K562 (cell line): ENCODE measurements at regions not wholly inside any gene's neighbourhood (a gene's known extent, or its start where the extent isn't known, plus 50 kb on each side); places are given as distances from the start of the nearest gene placed in this dataset.

Source experiments
- ATAC-seq: fragments of 200-7000 bp; cut with Tn5 transposase; 3 replicates; pipeline ENCODE4 v1.9.1; 2020; ENCODE audit warnings: moderate library complexity
- BruUV-seq: library from RNA; stranded (reverse); fragments of 400-500 nt; replicated peaks from 2 replicates; lab custom pipeline; 2021; lab: Mats Ljungman, UMichigan
- CTCF ChIA-PET: fragments of 300-600 bp; formaldehyde crosslinking; extraction: SDS; loops from one replicate; lab custom pipeline; 2021; ENCODE audit warnings: low intra/inter-chr PET ratio; lab: Yijun Ruan, JAX
- POLR2A ChIA-PET: fragments of 300-600, 350-650 bp; sonication (Branson Sonifier 250); formaldehyde crosslinking; extraction: SDS; loops from one replicate; lab custom pipeline; 2021; ENCODE audit warnings: antibody characterized with exemption, inconsistent platforms; lab: Yijun Ruan, JAX
- DNase-seq, 4 experiments: peaks; one replicate each; pipeline versions ENCODE4 v3.0.0 to v3.0.0-alpha.2; 2011 to 2018; ENCODE audit warnings: low spot score in 3 of 4, mixed read lengths in 3 of 4; ENCODE audit errors: extremely low read depth in 1 of 4
- FAIRE-seq: peaks from 2 replicates; lab custom pipeline; 2011; peaks lifted over from hg19 to GRCh38; lab: Jason Lieb, UNC
- H2AFZ ChIP-seq: 2 replicates; pipeline ENCODE4 v1.6.0; 2011; ENCODE audit warnings: low read depth, low read length, control low read depth, inconsistent platforms
- H3K27ac ChIP-seq: fragments of 200-600 bp; 3 replicates; pipeline ENCODE4 v1.8.0; 2011; ENCODE audit warnings: low read depth, mild to moderate bottlenecking, control low read depth, inconsistent platforms, low read length, moderate library complexity, mixed read lengths; ENCODE audit errors: extremely low read depth
- H3K27me3 ChIP-seq, 2 experiments: fragments of 300-600 bp in 1 of 2; 2 replicates in 1 of 2; 3 replicates in 1 of 2; pipeline versions ENCODE4 v1.6.0 to v1.8.0; 2011; ENCODE audit warnings: inconsistent platforms in 2 of 2, low read length in 2 of 2, mild to moderate bottlenecking in 1 of 2, mixed read lengths in 1 of 2, moderate library complexity in 1 of 2; ENCODE audit not compliant: control insufficient read depth in 2 of 2, insufficient read depth in 2 of 2
- H3K36me3 ChIP-seq: fragments of 300-600 bp; 3 replicates; pipeline ENCODE4 v1.8.0; 2011; ENCODE audit warnings: mild to moderate bottlenecking, low read length, inconsistent platforms; ENCODE audit not compliant: control insufficient read depth, insufficient read depth
- H3K4me1 ChIP-seq, 2 experiments: fragments of 200-600 bp in 1 of 2; replicated peaks in 1 of 2; 2 replicates in 1 of 2; 3 replicates in 1 of 2; pipeline versions ENCODE4 v1.5.1 to v1.8.0; 2011; ENCODE audit warnings: inconsistent platforms in 2 of 2, low read length in 2 of 2, mild to moderate bottlenecking in 1 of 2, mixed read lengths in 1 of 2, moderate library complexity in 1 of 2; ENCODE audit not compliant: control insufficient read depth in 2 of 2, insufficient read depth in 2 of 2
- H3K4me2 ChIP-seq: 2 replicates; pipeline ENCODE4 v1.6.1; 2011; ENCODE audit warnings: low read length, control low read depth, inconsistent platforms, mixed read lengths; ENCODE audit not compliant: insufficient read depth
- H3K4me3 ChIP-seq: fragments of 200-600 bp; sonication (generic), shearing (Covaris generic); 2 replicates; pipeline ENCODE4 v1.5.1; 2016; ENCODE audit warnings: control low read depth, inconsistent platforms
- H3K79me2 ChIP-seq: fragments of 200-600 bp; 3 replicates; pipeline ENCODE4 v1.8.0; 2011; ENCODE audit warnings: low read length, inconsistent platforms; ENCODE audit not compliant: control insufficient read depth, insufficient read depth
- H3K9ac ChIP-seq, 2 experiments: 2 replicates each; pipeline versions ENCODE4 v1.6.0 to v1.6.1; 2011; ENCODE audit warnings: low read depth in 2 of 2, low read length in 2 of 2, control low read depth in 1 of 2, inconsistent platforms in 1 of 2, mild to moderate bottlenecking in 1 of 2, mixed read lengths in 1 of 2; ENCODE audit not compliant: insufficient read depth in 1 of 2
- H3K9me1 ChIP-seq: one replicate; pipeline ENCODE4 v1.6.0; 2011; ENCODE audit warnings: inconsistent platforms, mild to moderate bottlenecking, low read length, moderate library complexity; ENCODE audit not compliant: control insufficient read depth, insufficient read depth
- H3K9me3 ChIP-seq: replicated peaks from 2 replicates; pipeline ENCODE4 v1.5.1; 2011; ENCODE audit warnings: low read depth, low read length, inconsistent platforms; ENCODE audit not compliant: control insufficient read depth, insufficient read depth
- H4K20me1 ChIP-seq: replicated peaks from 2 replicates; pipeline ENCODE4 v1.6.1; 2011; ENCODE audit warnings: low read length, inconsistent platforms, mixed read lengths; ENCODE audit not compliant: control insufficient read depth, insufficient read depth
- POLR2B ChIP-seq: fragments of 450-650 bp; IDR thresholded peaks from 2 replicates; pipeline ENCODE4 v1.6.1; 2018; ENCODE audit warnings: low read depth; ENCODE audit not compliant: partially characterized antibody
- PTBP1 ChIP-seq: fragments of 200-400 bp; formaldehyde crosslinking; IDR thresholded peaks from 2 replicates; pipeline ENCODE4 v1.6.1; 2017; ENCODE audit warnings: low read depth, low read length
- PTRF ChIP-seq: fragments of 450-650 bp; IDR thresholded peaks from 2 replicates; pipeline ENCODE4 v1.6.1; 2016; ENCODE audit warnings: mild to moderate bottlenecking, missing genetic modification characterization, missing compliant biosample characterization
- SMARCA5 ChIP-seq: fragments of 450-650 bp; IDR thresholded peaks from 2 replicates; pipeline ENCODE4 v1.6.1; 2016
- ZBTB1 ChIP-seq: sonication (generic); formaldehyde crosslinking; IDR thresholded peaks from 2 replicates; pipeline ENCODE4 v1.8.1; 2023; ENCODE audit warnings: missing genetic modification reagents, low read depth, mild to moderate bottlenecking, borderline replicate concordance
- WGBS: fragments of 100-300 bp; shearing (Covaris generic); methylation state at CpG from one replicate; pipeline ENCODE4 v1.1.6; 2016; ENCODE audit warnings: low coverage, mixed read lengths; ENCODE audit not compliant: insufficient coverage; ENCODE audit errors: missing lambda C conversion rate; 5-methylcytosine and 5-hydroxymethylcytosine counted together
- in situ Hi-C: fragments of 300-500 bp; cut with MboI; formaldehyde crosslinking; loops from 4 replicates; pipeline ENCODE4 v1.15.0; 2018; ENCODE audit warnings: inconsistent platforms, mixed read lengths
- intact Hi-C: fragments of 100-400 bp; cut with micrococcal nuclease; formaldehyde crosslinking; loops from 2 replicates; pipeline ENCODE4 v1.14.2; 2022
- TF ChIP-seq, protein P1 (sequence below): fragments of 250-450 bp; sonication (Bioruptor Pico); IDR thresholded peaks from 2 replicates; pipeline ENCODE4 v1.5.0; 2021; ENCODE audit warnings: mild to moderate bottlenecking, borderline replicate concordance
- TF ChIP-seq, protein P2 (sequence below): fragments of 150-350 bp; IDR thresholded peaks from 2 replicates; pipeline ENCODE4 v1.6.1; 2014; ENCODE audit warnings: low read depth, mild to moderate bottlenecking, low read length, borderline replicate concordance
- TF ChIP-seq, protein P3 (sequence below): fragments of 250-450 bp; sonication (Bioruptor Pico); IDR thresholded peaks from 2 replicates; pipeline ENCODE4 v1.8.0; 2021; ENCODE audit warnings: mild to moderate bottlenecking, moderate library complexity

DNA sequence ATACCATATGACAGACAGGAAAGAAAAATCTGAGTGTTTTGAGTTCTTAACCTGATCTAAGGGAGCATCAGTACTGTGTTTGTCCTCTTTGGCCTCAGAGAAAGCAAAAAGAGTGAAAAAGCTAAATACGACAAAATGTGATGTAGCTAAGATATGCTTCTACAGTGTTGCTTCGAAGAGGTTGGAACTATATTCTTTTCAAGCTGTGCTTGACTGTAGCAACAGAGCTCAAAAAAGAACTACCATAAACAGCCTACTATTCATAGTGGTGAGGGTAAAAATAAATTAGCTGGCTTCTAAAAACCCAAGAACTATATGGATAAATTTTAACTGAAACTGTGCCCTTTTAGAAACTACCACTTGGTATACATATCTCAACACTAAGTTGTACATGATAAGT, 881.8 kb upstream of the PCDH10 start:
- no peak overlapping the region for H3K4me3 ChIP-seq
- ATAC-seq (no peak), FAIRE-seq (no peak), DNase-seq (no peak)
- POLR2A ChIA-PET = no interaction called here
- no peaks in the 10 kb centered on the region for H4K20me1 ChIP-seq
- no peak overlapping the region for H3K9ac ChIP-seq
- intact Hi-C loops = no loop called here
- CTCF ChIA-PET = no interaction called here
- H3K4me2 ChIP-seq = no peak overlapping the region
- no peaks in the 10 kb centered on the region for H3K27me3 ChIP-seq
- in situ Hi-C loops = no loop called here
- no peaks in the 10 kb centered on the region for H3K36me3 ChIP-seq
- H2AFZ ChIP-seq = no peak overlapping the region
- H3K27ac ChIP-seq = no peak overlapping the region
- H3K79me2 ChIP-seq = no peaks in the 10 kb centered on the region
- H3K9me3 ChIP-seq = no peaks in the 10 kb centered on the region
- no peaks in the 10 kb centered on the region for H3K9me1 ChIP-seq
- H3K4me1 ChIP-seq = no peaks in the 10 kb centered on the region
- TF ChIP-seq PTBP1 (no peak), SMARCA5 (no peak), POLR2B (no peak), PTRF (no peak), ZBTB1 (no peak)
- TF ChIP-seq, protein P1, sequence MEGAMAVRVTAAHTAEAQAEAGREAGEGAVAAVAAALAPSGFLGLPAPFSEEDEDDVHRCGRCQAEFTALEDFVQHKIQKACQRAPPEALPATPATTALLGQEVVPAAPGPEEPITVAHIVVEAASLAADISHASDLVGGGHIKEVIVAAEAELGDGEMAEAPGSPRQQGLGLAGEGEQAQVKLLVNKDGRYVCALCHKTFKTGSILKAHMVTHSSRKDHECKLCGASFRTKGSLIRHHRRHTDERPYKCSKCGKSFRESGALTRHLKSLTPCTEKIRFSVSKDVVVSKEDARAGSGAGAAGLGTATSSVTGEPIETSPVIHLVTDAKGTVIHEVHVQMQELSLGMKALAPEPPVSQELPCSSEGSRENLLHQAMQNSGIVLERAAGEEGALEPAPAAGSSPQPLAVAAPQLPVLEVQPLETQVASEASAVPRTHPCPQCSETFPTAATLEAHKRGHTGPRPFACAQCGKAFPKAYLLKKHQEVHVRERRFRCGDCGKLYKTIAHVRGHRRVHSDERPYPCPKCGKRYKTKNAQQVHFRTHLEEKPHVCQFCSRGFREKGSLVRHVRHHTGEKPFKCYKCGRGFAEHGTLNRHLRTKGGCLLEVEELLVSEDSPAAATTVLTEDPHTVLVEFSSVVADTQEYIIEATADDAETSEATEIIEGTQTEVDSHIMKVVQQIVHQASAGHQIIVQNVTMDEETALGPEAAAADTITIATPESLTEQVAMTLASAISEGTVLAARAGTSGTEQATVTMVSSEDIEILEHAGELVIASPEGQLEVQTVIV = no peak
- TF ChIP-seq, protein P2, sequence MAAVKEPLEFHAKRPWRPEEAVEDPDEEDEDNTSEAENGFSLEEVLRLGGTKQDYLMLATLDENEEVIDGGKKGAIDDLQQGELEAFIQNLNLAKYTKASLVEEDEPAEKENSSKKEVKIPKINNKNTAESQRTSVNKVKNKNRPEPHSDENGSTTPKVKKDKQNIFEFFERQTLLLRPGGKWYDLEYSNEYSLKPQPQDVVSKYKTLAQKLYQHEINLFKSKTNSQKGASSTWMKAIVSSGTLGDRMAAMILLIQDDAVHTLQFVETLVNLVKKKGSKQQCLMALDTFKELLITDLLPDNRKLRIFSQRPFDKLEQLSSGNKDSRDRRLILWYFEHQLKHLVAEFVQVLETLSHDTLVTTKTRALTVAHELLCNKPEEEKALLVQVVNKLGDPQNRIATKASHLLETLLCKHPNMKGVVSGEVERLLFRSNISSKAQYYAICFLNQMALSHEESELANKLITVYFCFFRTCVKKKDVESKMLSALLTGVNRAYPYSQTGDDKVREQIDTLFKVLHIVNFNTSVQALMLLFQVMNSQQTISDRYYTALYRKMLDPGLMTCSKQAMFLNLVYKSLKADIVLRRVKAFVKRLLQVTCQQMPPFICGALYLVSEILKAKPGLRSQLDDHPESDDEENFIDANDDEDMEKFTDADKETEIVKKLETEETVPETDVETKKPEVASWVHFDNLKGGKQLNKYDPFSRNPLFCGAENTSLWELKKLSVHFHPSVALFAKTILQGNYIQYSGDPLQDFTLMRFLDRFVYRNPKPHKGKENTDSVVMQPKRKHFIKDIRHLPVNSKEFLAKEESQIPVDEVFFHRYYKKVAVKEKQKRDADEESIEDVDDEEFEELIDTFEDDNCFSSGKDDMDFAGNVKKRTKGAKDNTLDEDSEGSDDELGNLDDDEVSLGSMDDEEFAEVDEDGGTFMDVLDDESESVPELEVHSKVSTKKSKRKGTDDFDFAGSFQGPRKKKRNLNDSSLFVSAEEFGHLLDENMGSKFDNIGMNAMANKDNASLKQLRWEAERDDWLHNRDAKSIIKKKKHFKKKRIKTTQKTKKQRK = no peak
- TF ChIP-seq, protein P3, sequence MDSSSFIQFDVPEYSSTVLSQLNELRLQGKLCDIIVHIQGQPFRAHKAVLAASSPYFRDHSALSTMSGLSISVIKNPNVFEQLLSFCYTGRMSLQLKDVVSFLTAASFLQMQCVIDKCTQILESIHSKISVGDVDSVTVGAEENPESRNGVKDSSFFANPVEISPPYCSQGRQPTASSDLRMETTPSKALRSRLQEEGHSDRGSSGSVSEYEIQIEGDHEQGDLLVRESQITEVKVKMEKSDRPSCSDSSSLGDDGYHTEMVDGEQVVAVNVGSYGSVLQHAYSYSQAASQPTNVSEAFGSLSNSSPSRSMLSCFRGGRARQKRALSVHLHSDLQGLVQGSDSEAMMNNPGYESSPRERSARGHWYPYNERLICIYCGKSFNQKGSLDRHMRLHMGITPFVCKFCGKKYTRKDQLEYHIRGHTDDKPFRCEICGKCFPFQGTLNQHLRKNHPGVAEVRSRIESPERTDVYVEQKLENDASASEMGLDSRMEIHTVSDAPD (CRISPR knock-in tag) = no peak
- no TSS peak for BruUV-seq
- WGBS = 6% methylated on average over 2 of the region's 2 CpGs
